ENCODE measurements at regions not wholly inside any gene's neighbourhood (a gene's known extent, or its start where the extent isn't known, plus 50 kb on each side); places are given as distances from the start of the nearest gene placed in this dataset.

- no peak for TF ChIP-seq NFIC (IDR thresholded peaks at IDR 0.05)
- no peak for TF ChIP-seq RAD21 (IDR thresholded peaks at IDR 0.05; ENCODE audit: low read depth)
- no peak for TF ChIP-seq FOXM1 (IDR thresholded peaks at IDR 0.05; ENCODE audit: borderline replicate concordance, low read depth)
- no peak for TF ChIP-seq USF1 (IDR thresholded peaks at IDR 0.05)
- TF ChIP-seq EGR1 (IDR thresholded peaks at IDR 0.05) = no peak
- TF ChIP-seq CEBPB (IDR thresholded peaks at IDR 0.05) = no peak
- TF ChIP-seq TAF1 (IDR thresholded peaks at IDR 0.05; ENCODE audit: low read depth) = no peak
- no peak for TF ChIP-seq TCF12 (IDR thresholded peaks at IDR 0.05; ENCODE audit: low read depth)
- TF ChIP-seq REST (IDR thresholded peaks at IDR 0.05; ENCODE audit: low read depth) = no peak
These were observed 259.4 kb downstream of the GADD45G start for GRCh38 chr9:89864257-89864656.

GRCh38 chr9:89864731-89865130 lies 259.9 kb downstream of the GADD45G start:
- TF ChIP-seq NFIC (IDR thresholded peaks at IDR 0.05) = no peak
- no peak for TF ChIP-seq CREB1 (IDR thresholded peaks at IDR 0.05; ENCODE audit: low read depth)

GRCh38 chr9:89865357-89865756 lies 260.5 kb downstream of the GADD45G start:
- TF ChIP-seq TAF1 (IDR thresholded peaks at IDR 0.05; ENCODE audit: low read depth) (no peak), MAX (IDR thresholded peaks at IDR 0.05) (no peak), ZBTB7A (IDR thresholded peaks at IDR 0.05; ENCODE audit: low read depth) (no peak), RAD21 (IDR thresholded peaks at IDR 0.05; ENCODE audit: low read depth) (no peak), TEAD4 (IDR thresholded peaks at IDR 0.05) (no peak), FOXM1 (IDR thresholded peaks at IDR 0.05; ENCODE audit: borderline replicate concordance, low read depth) (no peak), EP300 (IDR thresholded peaks at IDR 0.05; ENCODE audit: borderline replicate concordance) (no peak)

GRCh38 chr9:89865981-89866380 lies 261.2 kb downstream of the GADD45G start:
- TF ChIP-seq TAF1 (IDR thresholded peaks at IDR 0.05; ENCODE audit: low read depth) (no peak), CREB1 (IDR thresholded peaks at IDR 0.05; ENCODE audit: low read depth) (no peak), MAX (IDR thresholded peaks at IDR 0.05) (no peak), CEBPB (IDR thresholded peaks at IDR 0.05) (no peak), EP300 (IDR thresholded peaks at IDR 0.05; ENCODE audit: borderline replicate concordance) (no peak), TEAD4 (IDR thresholded peaks at IDR 0.05) (no peak), REST (IDR thresholded peaks at IDR 0.05; ENCODE audit: low read depth) (no peak), ZBTB7A (IDR thresholded peaks at IDR 0.05; ENCODE audit: low read depth) (no peak), TCF12 (IDR thresholded peaks at IDR 0.05; ENCODE audit: low read depth) (no peak), USF1 (IDR thresholded peaks at IDR 0.05) (no peak), EGR1 (IDR thresholded peaks at IDR 0.05) (no peak), NFIC (IDR thresholded peaks at IDR 0.05) (no peak), YY1 (IDR thresholded peaks at IDR 0.05; ENCODE audit: low read depth) (no peak), RAD21 (IDR thresholded peaks at IDR 0.05; ENCODE audit: low read depth) (no peak), FOXM1 (IDR thresholded peaks at IDR 0.05; ENCODE audit: borderline replicate concordance, low read depth) (no peak)

GRCh38 chr9:89866701-89867100 lies 261.9 kb downstream of the GADD45G start:
- TF ChIP-seq EGR1 (IDR thresholded peaks at IDR 0.05) (no peak), YY1 (IDR thresholded peaks at IDR 0.05; ENCODE audit: low read depth) (no peak), NFIC (IDR thresholded peaks at IDR 0.05) (no peak), CEBPB (IDR thresholded peaks at IDR 0.05) (no peak), TEAD4 (IDR thresholded peaks at IDR 0.05) (no peak), RAD21 (IDR thresholded peaks at IDR 0.05; ENCODE audit: low read depth) (no peak), CREB1 (IDR thresholded peaks at IDR 0.05; ENCODE audit: low read depth) (no peak), TCF12 (IDR thresholded peaks at IDR 0.05; ENCODE audit: low read depth) (no peak), EP300 (IDR thresholded peaks at IDR 0.05; ENCODE audit: borderline replicate concordance) (no peak), FOXM1 (IDR thresholded peaks at IDR 0.05; ENCODE audit: borderline replicate concordance, low read depth) (no peak), ZBTB7A (IDR thresholded peaks at IDR 0.05; ENCODE audit: low read depth) (no peak)

GRCh38 chr9:89868100-89868499 lies 263.3 kb downstream of the GADD45G start:
- no peak for TF ChIP-seq USF1 (IDR thresholded peaks at IDR 0.05)
- TF ChIP-seq CEBPB (IDR thresholded peaks at IDR 0.05) = no peak
- TF ChIP-seq MAX (IDR thresholded peaks at IDR 0.05) = no peak
- TF ChIP-seq TCF12 (IDR thresholded peaks at IDR 0.05; ENCODE audit: low read depth) = no peak
- TF ChIP-seq TAF1 (IDR thresholded peaks at IDR 0.05; ENCODE audit: low read depth) = no peak
- TF ChIP-seq EP300 (IDR thresholded peaks at IDR 0.05; ENCODE audit: borderline replicate concordance) = no peak
- TF ChIP-seq NFIC (IDR thresholded peaks at IDR 0.05) = no peak
- no peak for TF ChIP-seq CREB1 (IDR thresholded peaks at IDR 0.05; ENCODE audit: low read depth)
- TF ChIP-seq TEAD4 (IDR thresholded peaks at IDR 0.05) = no peak
